ENCODE measurements at regions not wholly inside any gene's neighbourhood (a gene's known extent, or its start where the extent isn't known, plus 50 kb on each side); places are given as distances from the start of the nearest gene placed in this dataset.

- TF ChIP-seq CTCF (IDR thresholded peaks at IDR 0.05 in 2 of 3, conservative IDR thresholded peaks at IDR 0.05 in 1 of 3; ENCODE audit: borderline replicate concordance in 1 of 3, insufficient read depth in 1 of 3, low read depth in 2 of 3, low read length in 2 of 3): no peak
- no peak for TF ChIP-seq EZH2 (IDR thresholded peaks at IDR 0.05)
- no peak for TF ChIP-seq POLR2A (IDR thresholded peaks at IDR 0.05; ENCODE audit: borderline replicate concordance, extremely low read depth, insufficient read depth, insufficient read length)
- TF ChIP-seq MAX (IDR thresholded peaks at IDR 0.05): no peak
- no peak for TF ChIP-seq ZFX (IDR thresholded peaks at IDR 0.05)
- TF ChIP-seq ZNF274 (IDR thresholded peaks at IDR 0.05; ENCODE audit: low read depth, low read length): no peak
- no peak for TF ChIP-seq POLR2AphosphoS5 (IDR thresholded peaks at IDR 0.05; ENCODE audit: low read depth, low read length)
- no peak for TF ChIP-seq SRF (IDR thresholded peaks at IDR 0.05; ENCODE audit: low read depth)
- TF ChIP-seq SP1 (IDR thresholded peaks at IDR 0.05; ENCODE audit: low read depth): no peak
- TF ChIP-seq, protein P1, sequence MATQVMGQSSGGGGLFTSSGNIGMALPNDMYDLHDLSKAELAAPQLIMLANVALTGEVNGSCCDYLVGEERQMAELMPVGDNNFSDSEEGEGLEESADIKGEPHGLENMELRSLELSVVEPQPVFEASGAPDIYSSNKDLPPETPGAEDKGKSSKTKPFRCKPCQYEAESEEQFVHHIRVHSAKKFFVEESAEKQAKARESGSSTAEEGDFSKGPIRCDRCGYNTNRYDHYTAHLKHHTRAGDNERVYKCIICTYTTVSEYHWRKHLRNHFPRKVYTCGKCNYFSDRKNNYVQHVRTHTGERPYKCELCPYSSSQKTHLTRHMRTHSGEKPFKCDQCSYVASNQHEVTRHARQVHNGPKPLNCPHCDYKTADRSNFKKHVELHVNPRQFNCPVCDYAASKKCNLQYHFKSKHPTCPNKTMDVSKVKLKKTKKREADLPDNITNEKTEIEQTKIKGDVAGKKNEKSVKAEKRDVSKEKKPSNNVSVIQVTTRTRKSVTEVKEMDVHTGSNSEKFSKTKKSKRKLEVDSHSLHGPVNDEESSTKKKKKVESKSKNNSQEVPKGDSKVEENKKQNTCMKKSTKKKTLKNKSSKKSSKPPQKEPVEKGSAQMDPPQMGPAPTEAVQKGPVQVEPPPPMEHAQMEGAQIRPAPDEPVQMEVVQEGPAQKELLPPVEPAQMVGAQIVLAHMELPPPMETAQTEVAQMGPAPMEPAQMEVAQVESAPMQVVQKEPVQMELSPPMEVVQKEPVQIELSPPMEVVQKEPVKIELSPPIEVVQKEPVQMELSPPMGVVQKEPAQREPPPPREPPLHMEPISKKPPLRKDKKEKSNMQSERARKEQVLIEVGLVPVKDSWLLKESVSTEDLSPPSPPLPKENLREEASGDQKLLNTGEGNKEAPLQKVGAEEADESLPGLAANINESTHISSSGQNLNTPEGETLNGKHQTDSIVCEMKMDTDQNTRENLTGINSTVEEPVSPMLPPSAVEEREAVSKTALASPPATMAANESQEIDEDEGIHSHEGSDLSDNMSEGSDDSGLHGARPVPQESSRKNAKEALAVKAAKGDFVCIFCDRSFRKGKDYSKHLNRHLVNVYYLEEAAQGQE (IDR thresholded peaks at IDR 0.05; ENCODE audit: low read depth): no peak
- TF ChIP-seq EZH2phosphoT487 (IDR thresholded peaks at IDR 0.05; ENCODE audit: borderline replicate concordance): no peak
- TF ChIP-seq, protein P2, sequence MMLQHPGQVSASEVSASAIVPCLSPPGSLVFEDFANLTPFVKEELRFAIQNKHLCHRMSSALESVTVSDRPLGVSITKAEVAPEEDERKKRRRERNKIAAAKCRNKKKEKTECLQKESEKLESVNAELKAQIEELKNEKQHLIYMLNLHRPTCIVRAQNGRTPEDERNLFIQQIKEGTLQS (IDR thresholded peaks at IDR 0.05): no peak
- no peak for TF ChIP-seq RAD21 (IDR thresholded peaks at IDR 0.05; ENCODE audit: low read depth)
Measured at GRCh38 chr3:153293265-153293664, 131.2 kb downstream of the RAP2B start.

All from HCT116 (cell line).